ENCODE measurements at regions not wholly inside any gene's neighbourhood (a gene's known extent, or its start where the extent isn't known, plus 50 kb on each side); places are given as distances from the start of the nearest gene placed in this dataset.

- Histone ChIP-seq H3K9me3 (ENCODE audit: control insufficient read depth, insufficient read depth, low read depth, low read length) (no peaks in the 10 kb centered on the region), H3K27ac (ENCODE audit: extremely low read depth, low read depth, low read length) (no peak overlapping the region), H3K4me3 (ENCODE audit: low read depth, low read length) (no peak overlapping the region), H3K4me1 (ENCODE audit: control insufficient read depth, insufficient read depth, low read length) (no peaks in the 10 kb centered on the region), H3K36me3 (ENCODE audit: control insufficient read depth in 2 of 2, insufficient read depth in 1 of 2, low read length in 2 of 2) (no peaks in the 10 kb centered on the region)
- CTCF ChIA-PET, result no interaction called here
- TF ChIP-seq KLF9 (tag by site-specific recombination; IDR thresholded peaks at IDR 0.05; ENCODE audit: low read depth), result no peak
- TF ChIP-seq, protein P1, sequence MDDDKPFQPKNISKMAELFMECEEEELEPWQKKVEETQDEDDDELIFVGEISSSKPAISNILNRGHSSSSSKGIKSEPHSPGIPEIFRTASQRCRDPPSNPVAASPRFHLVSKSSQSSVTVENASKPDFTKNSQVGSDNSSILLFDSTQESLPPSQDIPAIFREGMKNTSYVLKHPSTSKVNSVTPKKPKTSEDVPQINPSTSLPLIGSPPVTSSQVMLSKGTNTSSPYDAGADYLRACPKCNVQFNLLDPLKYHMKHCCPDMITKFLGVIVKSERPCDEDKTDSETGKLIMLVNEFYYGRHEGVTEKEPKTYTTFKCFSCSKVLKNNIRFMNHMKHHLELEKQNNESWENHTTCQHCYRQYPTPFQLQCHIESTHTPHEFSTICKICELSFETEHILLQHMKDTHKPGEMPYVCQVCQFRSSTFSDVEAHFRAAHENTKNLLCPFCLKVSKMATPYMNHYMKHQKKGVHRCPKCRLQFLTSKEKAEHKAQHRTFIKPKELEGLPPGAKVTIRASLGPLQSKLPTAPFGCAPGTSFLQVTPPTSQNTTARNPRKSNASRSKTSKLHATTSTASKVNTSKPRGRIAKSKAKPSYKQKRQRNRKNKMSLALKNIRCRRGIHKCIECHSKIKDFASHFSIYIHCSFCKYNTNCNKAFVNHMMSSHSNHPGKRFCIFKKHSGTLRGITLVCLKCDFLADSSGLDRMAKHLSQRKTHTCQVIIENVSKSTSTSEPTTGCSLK (tag by site-specific recombination; IDR thresholded peaks at IDR 0.05), result no peak
- TF ChIP-seq ZNF747 (tag by site-specific recombination; IDR thresholded peaks at IDR 0.05), result no peak
- no peak for TF ChIP-seq ZNF560 (tag by site-specific recombination; IDR thresholded peaks at IDR 0.05; ENCODE audit: borderline replicate concordance)
- no peak for TF ChIP-seq ZNF121 (tag by site-specific recombination; IDR thresholded peaks at IDR 0.05)
- TF ChIP-seq TCF7L2 (IDR thresholded peaks at IDR 0.05; ENCODE audit: borderline replicate concordance, low read depth, low read length), result no peak
- TF ChIP-seq ZNF639 (tag by site-specific recombination; IDR thresholded peaks at IDR 0.05), result no peak
- TF ChIP-seq ZNF394 (tag by site-specific recombination; IDR thresholded peaks at IDR 0.05; ENCODE audit: borderline replicate concordance), result no peak
- no peak for TF ChIP-seq ZNF677 (tag by site-specific recombination; IDR thresholded peaks at IDR 0.05)
- TF ChIP-seq PRDM1 (tag by site-specific recombination; IDR thresholded peaks at IDR 0.05), result no peak
- no peak for TF ChIP-seq ZNF19 (tag by site-specific recombination; IDR thresholded peaks at IDR 0.05; ENCODE audit: low read depth)
- TF ChIP-seq KLF7 (tag by site-specific recombination; IDR thresholded peaks at IDR 0.05; ENCODE audit: borderline replicate concordance), result no peak
- TF ChIP-seq YY1 (tag by site-specific recombination; IDR thresholded peaks at IDR 0.05), result no peak
- TF ChIP-seq ZSCAN23 (tag by site-specific recombination; IDR thresholded peaks at IDR 0.05), result no peak
- TF ChIP-seq ZNF776 (tag by site-specific recombination; IDR thresholded peaks at IDR 0.05; ENCODE audit: borderline replicate concordance), result no peak
- POLR2A ChIA-PET, result no interaction called here
These were observed 344.4 kb downstream of the SEC23A start for GRCh38 chr14:38758661-38759060.

- Histone ChIP-seq H3K27ac (ENCODE audit: extremely low read depth, low read depth, low read length) (no peak overlapping the region), H3K4me1 (ENCODE audit: control insufficient read depth, insufficient read depth, low read length) (no peaks in the 10 kb centered on the region), H3K36me3 (ENCODE audit: control insufficient read depth in 2 of 2, insufficient read depth in 1 of 2, low read length in 2 of 2) (no peaks in the 10 kb centered on the region), H3K4me3 (ENCODE audit: low read depth, low read length) (no peak overlapping the region), H3K9me3 (ENCODE audit: control insufficient read depth, insufficient read depth, low read depth, low read length) (no peaks in the 10 kb centered on the region)
- no peak for TF ChIP-seq ZBTB7A (tag by site-specific recombination; IDR thresholded peaks at IDR 0.05; ENCODE audit: low read depth)
- TF ChIP-seq ZNF558 (tag by site-specific recombination; IDR thresholded peaks at IDR 0.05), result no peak
- no peak for TF ChIP-seq ZNF830 (tag by site-specific recombination; IDR thresholded peaks at IDR 0.05; ENCODE audit: low read depth)
- TF ChIP-seq, protein P2, sequence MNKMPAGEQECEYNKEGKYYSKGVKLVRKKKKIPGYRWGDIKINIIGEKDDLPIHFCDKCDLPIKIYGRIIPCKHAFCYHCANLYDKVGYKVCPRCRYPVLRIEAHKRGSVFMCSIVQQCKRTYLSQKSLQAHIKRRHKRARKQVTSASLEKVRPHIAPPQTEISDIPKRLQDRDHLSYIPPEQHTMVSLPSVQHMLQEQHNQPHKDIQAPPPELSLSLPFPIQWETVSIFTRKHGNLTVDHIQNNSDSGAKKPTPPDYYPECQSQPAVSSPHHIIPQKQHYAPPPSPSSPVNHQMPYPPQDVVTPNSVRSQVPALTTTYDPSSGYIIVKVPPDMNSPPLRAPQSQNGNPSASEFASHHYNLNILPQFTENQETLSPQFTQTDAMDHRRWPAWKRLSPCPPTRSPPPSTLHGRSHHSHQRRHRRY (tag by site-specific recombination; IDR thresholded peaks at IDR 0.05), result no peak
- TF ChIP-seq ZNF112 (tag by site-specific recombination; IDR thresholded peaks at IDR 0.05), result no peak
- no peak for TF ChIP-seq ZNF791 (tag by site-specific recombination; IDR thresholded peaks at IDR 0.05)
- TF ChIP-seq, protein P3, sequence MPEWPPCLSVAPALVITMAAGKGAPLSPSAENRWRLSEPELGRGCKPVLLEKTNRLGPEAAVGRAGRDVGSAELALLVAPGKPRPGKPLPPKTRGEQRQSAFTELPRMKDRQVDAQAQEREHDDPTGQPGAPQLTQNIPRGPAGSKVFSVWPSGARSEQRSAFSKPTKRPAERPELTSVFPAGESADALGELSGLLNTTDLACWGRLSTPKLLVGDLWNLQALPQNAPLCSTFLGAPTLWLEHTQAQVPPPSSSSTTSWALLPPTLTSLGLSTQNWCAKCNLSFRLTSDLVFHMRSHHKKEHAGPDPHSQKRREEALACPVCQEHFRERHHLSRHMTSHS (tag by site-specific recombination; IDR thresholded peaks at IDR 0.05), result no peak
- TF ChIP-seq BCL6B (tag by site-specific recombination; IDR thresholded peaks at IDR 0.05), result no peak
- TF ChIP-seq REPIN1 (tag by site-specific recombination; IDR thresholded peaks at IDR 0.05; ENCODE audit: low read depth), result no peak
- no peak for TF ChIP-seq ZBTB17 (tag by site-specific recombination; IDR thresholded peaks at IDR 0.05)
- no peak for TF ChIP-seq SP3 (tag by site-specific recombination; IDR thresholded peaks at IDR 0.05)
- no peak for TF ChIP-seq YY1 (tag by site-specific recombination; IDR thresholded peaks at IDR 0.05)
- TF ChIP-seq ZBTB20 (tag by site-specific recombination; IDR thresholded peaks at IDR 0.05), result no peak
- CTCF ChIA-PET, result no interaction called here
- POLR2A ChIA-PET, result no interaction called here
These were observed 348.0 kb downstream of the SEC23A start for GRCh38 chr14:38755036-38755435.

Data from HEK293 (cell line).